Gastrocnemius medialis (tissue), 4 donors: ENCODE measurements at regions not wholly inside any gene's neighbourhood (a gene's known extent, or its start where the extent isn't known, plus 50 kb on each side); places are given as distances from the start of the nearest gene placed in this dataset.

Source experiments
- ATAC-seq, 2 donors: fragments of 150-250 bp; one replicate each; pipeline ENCODE4 v1.9.1; 2016
- DNase-seq, 2 donors: peaks; one replicate each; pipeline ENCODE4 v3.0.0-alpha.2; 2019
- H3K27ac ChIP-seq, 4 donors: fragments of 200-600 bp; sonication (generic); 1 replicate in 1 of 4; 2 replicates in 3 of 4; pipeline ENCODE4 v1.5.1; 2016 to 2018; ENCODE audit warnings: mild to moderate bottlenecking in 2 of 4, moderate library complexity in 1 of 4
- H3K27me3 ChIP-seq, 3 donors: fragments of 200-600 bp; sonication (generic) in 2 of 3; 1 replicate in 1 of 3; 2 replicates in 2 of 3; pipeline versions ENCODE4 v1.5.1 to v1.6.0; 2016 to 2019; ENCODE audit warnings: mild to moderate bottlenecking in 1 of 3, moderate library complexity in 1 of 3
- H3K36me3 ChIP-seq, 2 donors: fragments of 200-600 bp; sonication (generic) in 1 of 2; one replicate each; pipeline ENCODE4 v1.5.1; 2017 to 2018
- H3K4me1 ChIP-seq, 2 donors: fragments of 200-600 bp; sonication (generic) in 1 of 2; one replicate each; pipeline ENCODE4 v1.5.1; 2016 to 2017; ENCODE audit warnings: mild to moderate bottlenecking in 2 of 2
- H3K4me3 ChIP-seq, 4 donors: fragments of 200-600 bp; sonication (generic) in 3 of 4; 1 replicate in 1 of 4; 2 replicates in 3 of 4; pipeline ENCODE4 v1.5.1; 2016 to 2019; ENCODE audit warnings: mild to moderate bottlenecking in 2 of 4
- H3K9me3 ChIP-seq, 3 donors: fragments of 200-600 bp; sonication (generic) in 2 of 3; 1 replicate in 1 of 3; 2 replicates in 2 of 3; pipeline ENCODE4 v1.5.1; 2016 to 2019
- POLR2A ChIP-seq, 2 donors: fragments of 450-650 bp; IDR thresholded peaks; one replicate each; pipeline ENCODE4 v1.6.1; 2017; ENCODE audit warnings: antibody characterized with exemption in 2 of 2, mild to moderate bottlenecking in 2 of 2, moderate library complexity in 2 of 2
- in situ Hi-C, 4 donors: fragments of 200-750 bp; cut with MboI; loops; one replicate each; pipeline versions ENCODE4 v1.15.0 to v1.8.0; 2017; ENCODE audit warnings: low sequenced_read_pairs in 4 of 4
- intact Hi-C: fragments of 100-400 bp; cut with DNase I; formaldehyde crosslinking; loops from one replicate; pipeline ENCODE4 v1.15.1; 2023; ENCODE audit warnings: low total_unique reads
- TF ChIP-seq, protein P1 (sequence below), 5 experiments: fragments of 450-650 bp in 3 of 5; fragments of 200-600 bp in 2 of 5; sonication (generic) in 2 of 5; IDR thresholded peaks in 4 of 5; conservative IDR thresholded peaks in 1 of 5; 1 replicate in 4 of 5; 2 replicates in 1 of 5; pipeline ENCODE4 v1.5.1; 2016 to 2019; ENCODE audit warnings: antibody characterized with exemption in 5 of 5, mild to moderate bottlenecking in 3 of 5, moderate library complexity in 3 of 5

DNA sequence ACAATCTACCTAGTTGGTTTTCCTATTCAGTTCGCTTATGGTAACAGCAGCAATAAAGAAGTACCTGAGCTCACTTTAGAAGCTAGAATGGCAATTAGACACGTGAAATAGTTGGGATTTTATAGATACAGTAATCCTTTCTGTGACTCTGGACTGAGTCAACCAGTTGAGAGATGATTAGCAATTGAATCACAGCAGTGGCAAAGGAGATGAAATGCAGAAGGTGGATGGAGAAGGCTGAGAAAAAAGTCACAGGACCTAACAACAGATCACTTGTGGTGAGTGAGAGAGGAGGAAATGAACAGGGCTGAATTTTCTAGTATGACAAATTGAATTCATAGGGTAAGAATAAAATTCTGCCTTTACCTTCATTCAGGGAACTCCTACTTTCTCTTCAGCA lies 197.1 kb upstream of the MAGEB18 start:
- intact Hi-C loops (no loop called here), in situ Hi-C loops (no loop called here)
- TF ChIP-seq POLR2A (IDR thresholded peaks at IDR 0.05): no peak
- TF ChIP-seq, protein P1, sequence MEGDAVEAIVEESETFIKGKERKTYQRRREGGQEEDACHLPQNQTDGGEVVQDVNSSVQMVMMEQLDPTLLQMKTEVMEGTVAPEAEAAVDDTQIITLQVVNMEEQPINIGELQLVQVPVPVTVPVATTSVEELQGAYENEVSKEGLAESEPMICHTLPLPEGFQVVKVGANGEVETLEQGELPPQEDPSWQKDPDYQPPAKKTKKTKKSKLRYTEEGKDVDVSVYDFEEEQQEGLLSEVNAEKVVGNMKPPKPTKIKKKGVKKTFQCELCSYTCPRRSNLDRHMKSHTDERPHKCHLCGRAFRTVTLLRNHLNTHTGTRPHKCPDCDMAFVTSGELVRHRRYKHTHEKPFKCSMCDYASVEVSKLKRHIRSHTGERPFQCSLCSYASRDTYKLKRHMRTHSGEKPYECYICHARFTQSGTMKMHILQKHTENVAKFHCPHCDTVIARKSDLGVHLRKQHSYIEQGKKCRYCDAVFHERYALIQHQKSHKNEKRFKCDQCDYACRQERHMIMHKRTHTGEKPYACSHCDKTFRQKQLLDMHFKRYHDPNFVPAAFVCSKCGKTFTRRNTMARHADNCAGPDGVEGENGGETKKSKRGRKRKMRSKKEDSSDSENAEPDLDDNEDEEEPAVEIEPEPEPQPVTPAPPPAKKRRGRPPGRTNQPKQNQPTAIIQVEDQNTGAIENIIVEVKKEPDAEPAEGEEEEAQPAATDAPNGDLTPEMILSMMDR (IDR thresholded peaks at IDR 0.05 in 4 of 5, conservative IDR thresholded peaks at IDR 0.05 in 1 of 5): no peak
- H3K4me1 ChIP-seq: no peaks in the 10 kb centered on the region
- H3K27me3 ChIP-seq: no peaks in the 10 kb centered on the region
- ATAC-seq (no peak), DNase-seq (no peak)
- H3K4me3 ChIP-seq: no peak overlapping the region
- H3K27ac ChIP-seq: no peak overlapping the region
- peaks cover 0 to 1% (median 0%) of the 10 kb centered on the region in 3 donors for H3K9me3 ChIP-seq
- no peaks in the 10 kb centered on the region for H3K36me3 ChIP-seq

DNA sequence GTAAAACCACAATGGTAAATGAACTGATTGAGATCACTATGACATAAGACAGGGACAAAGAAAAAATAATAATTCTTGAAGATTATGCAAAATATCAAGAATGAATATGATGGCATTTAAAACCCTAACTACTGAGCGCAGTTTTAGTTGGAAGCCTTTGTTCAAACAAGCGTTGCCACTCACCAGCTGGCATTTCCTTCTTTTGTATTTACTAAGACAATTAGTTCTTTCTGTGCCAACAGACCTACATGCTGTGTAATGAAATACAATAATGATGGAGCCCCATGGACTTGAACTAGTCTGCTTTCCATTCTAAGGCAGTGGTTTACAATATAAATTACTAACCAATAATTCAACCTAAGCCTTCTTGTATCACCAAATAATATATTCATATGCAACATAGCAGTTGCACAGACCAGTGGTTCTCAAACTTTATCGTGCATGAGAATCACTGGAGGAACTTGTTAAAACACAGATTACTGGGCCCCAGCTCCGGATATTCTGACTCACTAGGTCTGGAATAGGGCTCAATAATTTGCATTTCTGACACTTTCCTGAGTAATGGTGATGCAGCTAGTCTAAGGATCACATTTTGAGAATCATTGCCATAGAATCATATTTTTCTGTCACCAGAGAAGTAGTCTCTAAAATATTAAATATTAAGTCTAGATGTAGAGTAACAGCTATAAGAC lies 196.4 kb upstream of the MAGEB18 start:
- peaks cover 0 to 6% (median 0%) of the 10 kb centered on the region in 3 donors for H3K9me3 ChIP-seq
- TF ChIP-seq, protein P1 (IDR thresholded peaks at IDR 0.05 in 4 of 5, conservative IDR thresholded peaks at IDR 0.05 in 1 of 5): no peak
- TF ChIP-seq POLR2A (IDR thresholded peaks at IDR 0.05): no peak
- intact Hi-C loops: no loop called here
- ATAC-seq (no peak), DNase-seq (no peak)
- H3K27ac ChIP-seq: no peak overlapping the region
- no peaks in the 10 kb centered on the region for H3K36me3 ChIP-seq
- no peaks in the 10 kb centered on the region for H3K27me3 ChIP-seq
- no peaks in the 10 kb centered on the region for H3K4me1 ChIP-seq
- in situ Hi-C loops: no loop called here
- no peak overlapping the region for H3K4me3 ChIP-seq

DNA sequence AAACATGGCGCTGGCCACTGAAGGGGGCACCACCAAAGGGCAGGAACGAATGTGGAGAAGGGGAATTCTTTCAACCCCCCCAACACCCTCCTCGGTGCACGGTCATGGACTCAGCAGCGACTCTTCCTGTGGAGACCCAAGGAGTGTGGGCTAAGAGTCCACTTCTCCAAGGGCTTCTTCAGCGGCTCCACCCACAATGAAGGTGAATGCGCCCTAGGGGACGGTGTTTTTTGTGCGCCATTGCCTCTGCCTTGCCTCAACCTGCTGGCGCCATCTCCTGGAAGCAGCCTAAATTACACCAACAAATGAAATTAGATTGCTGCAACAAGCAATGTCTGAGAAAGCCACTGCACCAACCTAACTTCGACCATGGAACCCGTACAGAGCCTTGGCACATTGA lies 169.2 kb upstream of the MAGEB18 start:
- intact Hi-C loops: no loop called here
- Histone ChIP-seq H3K4me3 (no peak overlapping the region), H3K27ac (no peak overlapping the region), H3K9me3 (no peaks in the 10 kb centered on the region), H3K4me1 (no peaks in the 10 kb centered on the region), H3K27me3 (no peaks in the 10 kb centered on the region), H3K36me3 (no peaks in the 10 kb centered on the region)
- in situ Hi-C loops: no loop called here
- no peak for DNase-seq
- ATAC-seq: no peak
- TF ChIP-seq, protein P1 (IDR thresholded peaks at IDR 0.05 in 4 of 5, conservative IDR thresholded peaks at IDR 0.05 in 1 of 5): no peak
- TF ChIP-seq POLR2A (IDR thresholded peaks at IDR 0.05): no peak

DNA sequence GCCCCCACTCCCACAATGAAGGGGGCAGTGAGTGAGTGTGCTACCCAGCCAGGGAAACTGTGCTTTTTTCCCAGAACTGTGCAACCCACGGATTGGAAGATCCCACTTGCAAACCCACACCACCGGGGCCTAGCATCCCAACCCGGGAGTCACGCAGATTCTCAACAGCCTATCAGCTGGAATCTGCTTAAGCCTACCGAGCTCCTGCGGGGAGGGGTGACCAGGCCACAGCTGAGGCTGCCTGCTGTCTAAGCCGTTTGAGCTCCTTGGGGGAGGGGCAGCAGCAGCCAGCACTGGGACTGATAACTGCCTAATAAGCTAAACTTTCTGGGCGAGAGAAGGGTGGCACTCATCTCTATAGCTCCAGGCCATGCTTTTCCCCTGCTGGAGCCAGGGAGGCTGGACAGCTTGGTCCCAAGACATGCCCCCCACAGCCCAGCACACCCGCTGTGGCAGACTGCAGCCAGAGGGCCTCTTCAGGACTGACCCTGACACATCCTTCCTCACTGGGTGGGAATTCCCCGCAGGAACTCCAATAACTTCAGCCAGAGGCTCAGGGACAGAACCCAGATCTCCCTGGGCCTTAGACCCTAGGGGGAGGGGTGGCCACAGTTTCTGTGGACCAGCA lies 161.3 kb upstream of the MAGEB18 start:
- in situ Hi-C loops: no loop called here

More for the DNA sequence above, 161.3 kb upstream of the MAGEB18 start:
- no peak overlapping the region for H3K27ac ChIP-seq
- H3K36me3 ChIP-seq: no peaks in the 10 kb centered on the region
- ATAC-seq: no peak
- H3K4me3 ChIP-seq: no peak overlapping the region
- H3K9me3 ChIP-seq: no peaks in the 10 kb centered on the region
- H3K4me1 ChIP-seq: no peaks in the 10 kb centered on the region
- no peak for TF ChIP-seq POLR2A (IDR thresholded peaks at IDR 0.05)
- TF ChIP-seq, protein P1 (IDR thresholded peaks at IDR 0.05 in 4 of 5, conservative IDR thresholded peaks at IDR 0.05 in 1 of 5): no peak
- intact Hi-C loops: no loop called here
- no peaks in the 10 kb centered on the region for H3K27me3 ChIP-seq
- DNase-seq: no peak
